ENCODE measurements at regions not wholly inside any gene's neighbourhood (a gene's known extent, or its start where the extent isn't known, plus 50 kb on each side); places are given as distances from the start of the nearest gene placed in this dataset.
"Not testable (repeated sequence)": the region's sequence is repeated elsewhere in the genome, so short reads cannot be mapped to it uniquely, and the experiment has no call there.

GRCh38 chr1:195722852-195723795 lies 885.1 kb downstream of the KCNT2 start:
- TF ChIP-seq EZH2, CTCF (IDR thresholded peaks at IDR 0.05): not testable (repeated sequence)

Measured in neural progenitor cell (in vitro differentiated cells).